ENCODE measurements at regions not wholly inside any gene's neighbourhood (a gene's known extent, or its start where the extent isn't known, plus 50 kb on each side); places are given as distances from the start of the nearest gene placed in this dataset.

GRCh38 chr10:10870523-10871241 is 147.0 kb upstream of the CELF2 start:
- TF ChIP-seq CTCF (IDR thresholded peaks at IDR 0.05; ENCODE audit: extremely low read depth, insufficient read depth, missing control alignments): no peak
- no peak for DNase-seq (ENCODE audit: low spot score)
- in situ Hi-C loops (cut with MboI; ENCODE audit: low pct_unique_long_range_greater_than_20kb, low sequenced_read_pairs, unreplicated experiment): no loop called here

- in situ Hi-C loops (cut with MboI; ENCODE audit: low pct_unique_long_range_greater_than_20kb, low sequenced_read_pairs, unreplicated experiment): no loop called here
- TF ChIP-seq CTCF (IDR thresholded peaks at IDR 0.05; ENCODE audit: extremely low read depth, insufficient read depth, missing control alignments): no peak
- DNase-seq (ENCODE audit: low spot score): no peak
Observed at GRCh38 chr10:10871352-10871751, 146.3 kb upstream of the CELF2 start.

- no peak for DNase-seq (ENCODE audit: low spot score)
- no peak for TF ChIP-seq CTCF (IDR thresholded peaks at IDR 0.05; ENCODE audit: extremely low read depth, insufficient read depth, missing control alignments)
- in situ Hi-C loops (cut with MboI; ENCODE audit: low pct_unique_long_range_greater_than_20kb, low sequenced_read_pairs, unreplicated experiment): no loop called here
Observed at GRCh38 chr10:10872035-10872673, 145.5 kb upstream of the CELF2 start.

GRCh38 chr10:10872764-10873163 is 144.9 kb upstream of the CELF2 start:
- DNase-seq (ENCODE audit: low spot score): no peak
- TF ChIP-seq CTCF (IDR thresholded peaks at IDR 0.05; ENCODE audit: extremely low read depth, insufficient read depth, missing control alignments): no peak
- in situ Hi-C loops (cut with MboI; ENCODE audit: low pct_unique_long_range_greater_than_20kb, low sequenced_read_pairs, unreplicated experiment): no loop called here

- DNase-seq (ENCODE audit: low spot score): no peak
- no peak for TF ChIP-seq CTCF (IDR thresholded peaks at IDR 0.05; ENCODE audit: extremely low read depth, insufficient read depth, missing control alignments)
- in situ Hi-C loops (cut with MboI; ENCODE audit: low pct_unique_long_range_greater_than_20kb, low sequenced_read_pairs, unreplicated experiment): no loop called here
Observed at GRCh38 chr10:10873289-10873688, 144.4 kb upstream of the CELF2 start.

GRCh38 chr10:10873915-10874314 is 143.8 kb upstream of the CELF2 start:
- in situ Hi-C loops (cut with MboI; ENCODE audit: low pct_unique_long_range_greater_than_20kb, low sequenced_read_pairs, unreplicated experiment): no loop called here
- DNase-seq (ENCODE audit: low spot score): no peak
- TF ChIP-seq CTCF (IDR thresholded peaks at IDR 0.05; ENCODE audit: extremely low read depth, insufficient read depth, missing control alignments): no peak

Data from GM13977 (cell line).